ENCODE measurements at regions not wholly inside any gene's neighbourhood (a gene's known extent, or its start where the extent isn't known, plus 50 kb on each side); places are given as distances from the start of the nearest gene placed in this dataset.

DNA sequence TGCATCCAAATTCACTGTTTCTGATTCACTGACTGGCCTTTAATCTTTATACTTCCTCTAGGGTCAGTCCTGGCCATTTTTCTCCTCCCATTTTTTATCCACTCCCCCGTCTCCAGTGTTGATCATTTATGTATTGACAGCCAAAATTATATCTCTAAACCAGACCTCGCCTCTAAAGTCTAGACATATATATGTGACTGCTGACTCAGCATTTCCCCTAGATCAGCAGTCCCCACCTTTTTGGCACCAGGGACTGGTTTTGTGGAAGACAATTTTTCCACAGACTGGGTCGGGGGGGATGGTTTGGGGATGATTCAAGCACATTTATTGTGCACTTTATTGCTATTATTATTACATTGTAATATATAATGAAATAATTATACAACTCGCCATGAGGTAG is 88.3 kb upstream of the DAAM1 start:
- Histone ChIP-seq H3K27me3 (ENCODE audit: control insufficient read depth in 1 of 2, insufficient read depth in 2 of 2, low read length in 2 of 2) (no peaks in the 10 kb centered on the region), H3K27ac (ENCODE audit: low read depth, low read length) (no peak overlapping the region), H3K4me1 (ENCODE audit: control insufficient read depth in 1 of 2, insufficient read depth in 2 of 2, low read length in 2 of 2) (no peaks in the 10 kb centered on the region), H3K9me3 (ENCODE audit: control insufficient read depth in 1 of 2, low read length in 2 of 2) (no peaks in the 10 kb centered on the region), H3K9ac (ENCODE audit: low read depth in 1 of 2, low read length in 2 of 2) (no peak overlapping the region), H3K36me3 (ENCODE audit: control insufficient read depth in 1 of 2, insufficient read depth in 2 of 2, low read length in 2 of 2) (no peaks in the 10 kb centered on the region), H3K4me3 (ENCODE audit: low read depth in 1 of 2, low read length in 2 of 2) (no peak overlapping the region)

DNA sequence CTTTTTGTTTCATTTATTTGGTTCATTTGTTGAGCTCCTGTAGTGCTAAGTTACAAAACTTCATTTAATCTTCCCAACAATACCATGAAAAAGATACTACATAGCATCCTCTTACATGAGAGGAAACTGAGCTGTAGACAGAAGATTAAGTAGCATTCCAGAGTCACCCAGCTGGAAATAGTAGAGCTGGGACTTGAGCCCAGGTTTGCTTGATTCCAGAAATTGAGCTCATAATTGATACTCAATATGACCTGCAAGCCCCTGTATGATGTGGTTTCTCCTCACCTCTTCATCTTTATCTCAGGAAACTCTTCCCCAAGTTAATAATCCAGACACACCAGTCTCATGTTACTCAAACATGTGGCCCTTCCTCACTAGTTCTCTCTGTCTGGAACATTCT is 87.0 kb upstream of the DAAM1 start:
- Histone ChIP-seq H3K4me3 (ENCODE audit: low read depth in 1 of 2, low read length in 2 of 2) (no peak overlapping the region), H3K27ac (ENCODE audit: low read depth, low read length) (no peak overlapping the region)

DNA sequence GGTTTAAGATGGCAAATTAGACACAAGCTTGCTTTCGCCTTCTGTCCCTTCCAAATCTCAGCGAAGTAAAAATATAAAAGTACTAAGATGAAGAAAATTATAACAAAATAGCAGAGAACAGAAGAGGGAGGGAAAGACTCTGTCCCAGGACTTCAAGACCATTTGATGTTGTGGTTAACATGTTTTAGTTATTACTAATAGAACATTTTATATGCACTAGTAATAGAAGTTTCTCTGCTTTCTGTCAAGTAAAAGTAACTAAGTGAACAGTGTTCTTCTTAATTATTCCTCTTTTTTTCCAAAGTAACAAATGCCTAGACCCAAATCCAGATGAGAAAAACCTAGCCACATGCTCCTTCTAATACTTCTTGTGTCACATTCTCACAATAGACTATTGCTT is 85.1 kb upstream of the DAAM1 start:
- no peaks in the 10 kb centered on the region for H3K9me3 ChIP-seq (ENCODE audit: control insufficient read depth in 1 of 2, low read length in 2 of 2)
- H3K27me3 ChIP-seq (ENCODE audit: control insufficient read depth in 1 of 2, insufficient read depth in 2 of 2, low read length in 2 of 2), result no peaks in the 10 kb centered on the region
- H3K4me1 ChIP-seq (ENCODE audit: control insufficient read depth in 1 of 2, insufficient read depth in 2 of 2, low read length in 2 of 2), result no peaks in the 10 kb centered on the region
- no peaks in the 10 kb centered on the region for H3K36me3 ChIP-seq (ENCODE audit: control insufficient read depth in 1 of 2, insufficient read depth in 2 of 2, low read length in 2 of 2)
- H3K4me3 ChIP-seq (ENCODE audit: low read depth in 1 of 2, low read length in 2 of 2), result no peak overlapping the region
- H3K27ac ChIP-seq (ENCODE audit: low read depth, low read length), result no peak overlapping the region
- H3K9ac ChIP-seq (ENCODE audit: low read depth in 1 of 2, low read length in 2 of 2), result no peak overlapping the region

More for the DNA sequence above, 87.0 kb upstream of the DAAM1 start:
- Histone ChIP-seq H3K9ac (ENCODE audit: low read depth in 1 of 2, low read length in 2 of 2) (no peak overlapping the region), H3K4me1 (ENCODE audit: control insufficient read depth in 1 of 2, insufficient read depth in 2 of 2, low read length in 2 of 2) (no peaks in the 10 kb centered on the region), H3K27me3 (ENCODE audit: control insufficient read depth in 1 of 2, insufficient read depth in 2 of 2, low read length in 2 of 2) (no peaks in the 10 kb centered on the region), H3K36me3 (ENCODE audit: control insufficient read depth in 1 of 2, insufficient read depth in 2 of 2, low read length in 2 of 2) (no peaks in the 10 kb centered on the region), H3K9me3 (ENCODE audit: control insufficient read depth in 1 of 2, low read length in 2 of 2) (no peaks in the 10 kb centered on the region)

DNA sequence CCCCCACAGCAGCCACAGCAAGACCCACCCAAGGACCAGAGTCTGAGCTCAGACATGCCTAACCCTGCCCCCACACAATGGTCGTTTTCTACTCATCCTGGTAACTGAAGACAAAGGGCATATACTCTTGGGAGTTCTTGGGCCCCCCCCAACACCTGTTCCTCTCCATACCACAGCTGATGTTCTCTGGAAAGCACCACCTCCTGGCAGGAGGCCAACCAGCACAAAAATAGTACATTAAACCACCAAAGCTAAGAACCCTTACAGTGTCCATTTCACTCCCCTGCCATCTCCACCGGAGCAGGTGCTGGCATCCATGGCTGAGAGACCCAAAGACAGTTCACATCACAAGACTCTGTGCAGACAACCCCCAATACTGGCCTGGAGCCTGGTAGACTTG is 80.6 kb upstream of the DAAM1 start:
- no peak overlapping the region for H3K4me3 ChIP-seq (ENCODE audit: low read depth in 1 of 2, low read length in 2 of 2)
- H3K36me3 ChIP-seq (ENCODE audit: control insufficient read depth in 1 of 2, insufficient read depth in 2 of 2, low read length in 2 of 2), result no peaks in the 10 kb centered on the region
- H3K9ac ChIP-seq (ENCODE audit: low read depth in 1 of 2, low read length in 2 of 2), result no peak overlapping the region
- H3K9me3 ChIP-seq (ENCODE audit: control insufficient read depth in 1 of 2, low read length in 2 of 2), result no peaks in the 10 kb centered on the region
- no peak overlapping the region for H3K27ac ChIP-seq (ENCODE audit: low read depth, low read length)
- H3K4me1 ChIP-seq (ENCODE audit: control insufficient read depth in 1 of 2, insufficient read depth in 2 of 2, low read length in 2 of 2), result no peaks in the 10 kb centered on the region
- H3K27me3 ChIP-seq (ENCODE audit: control insufficient read depth in 1 of 2, insufficient read depth in 2 of 2, low read length in 2 of 2), result no peaks in the 10 kb centered on the region

DNA sequence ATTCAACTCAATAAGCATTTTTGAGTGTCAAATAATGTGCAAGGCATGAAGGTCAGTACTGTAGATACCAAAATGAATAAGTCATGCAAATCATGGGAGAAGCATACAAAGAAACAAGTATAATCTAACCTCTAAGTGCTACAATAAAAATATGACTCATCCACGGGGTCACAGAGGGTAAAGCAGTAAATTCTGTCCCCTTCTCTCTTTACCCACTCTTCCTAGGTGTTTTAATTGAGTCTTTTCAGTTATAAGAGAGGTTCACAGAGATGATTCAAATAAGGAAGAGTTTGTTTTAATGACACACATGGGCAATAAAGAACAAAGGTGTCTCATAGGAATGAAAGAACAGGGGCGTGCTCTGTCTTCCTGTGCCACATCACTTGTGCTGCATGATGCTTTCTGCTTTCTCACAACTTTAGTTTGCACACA is 71.5 kb upstream of the DAAM1 start:
- Histone ChIP-seq H3K4me3 (ENCODE audit: low read depth in 1 of 2, low read length in 2 of 2) (no peak overlapping the region), H3K36me3 (ENCODE audit: control insufficient read depth in 1 of 2, insufficient read depth in 2 of 2, low read length in 2 of 2) (no peaks in the 10 kb centered on the region), H3K9ac (ENCODE audit: low read depth in 1 of 2, low read length in 2 of 2) (no peak overlapping the region), H3K27ac (ENCODE audit: low read depth, low read length) (no peak overlapping the region), H3K4me1 (ENCODE audit: control insufficient read depth in 1 of 2, insufficient read depth in 2 of 2, low read length in 2 of 2) (no peaks in the 10 kb centered on the region), H3K27me3 (ENCODE audit: control insufficient read depth in 1 of 2, insufficient read depth in 2 of 2, low read length in 2 of 2) (no peaks in the 10 kb centered on the region), H3K9me3 (ENCODE audit: control insufficient read depth in 1 of 2, low read length in 2 of 2) (no peaks in the 10 kb centered on the region)

DNA sequence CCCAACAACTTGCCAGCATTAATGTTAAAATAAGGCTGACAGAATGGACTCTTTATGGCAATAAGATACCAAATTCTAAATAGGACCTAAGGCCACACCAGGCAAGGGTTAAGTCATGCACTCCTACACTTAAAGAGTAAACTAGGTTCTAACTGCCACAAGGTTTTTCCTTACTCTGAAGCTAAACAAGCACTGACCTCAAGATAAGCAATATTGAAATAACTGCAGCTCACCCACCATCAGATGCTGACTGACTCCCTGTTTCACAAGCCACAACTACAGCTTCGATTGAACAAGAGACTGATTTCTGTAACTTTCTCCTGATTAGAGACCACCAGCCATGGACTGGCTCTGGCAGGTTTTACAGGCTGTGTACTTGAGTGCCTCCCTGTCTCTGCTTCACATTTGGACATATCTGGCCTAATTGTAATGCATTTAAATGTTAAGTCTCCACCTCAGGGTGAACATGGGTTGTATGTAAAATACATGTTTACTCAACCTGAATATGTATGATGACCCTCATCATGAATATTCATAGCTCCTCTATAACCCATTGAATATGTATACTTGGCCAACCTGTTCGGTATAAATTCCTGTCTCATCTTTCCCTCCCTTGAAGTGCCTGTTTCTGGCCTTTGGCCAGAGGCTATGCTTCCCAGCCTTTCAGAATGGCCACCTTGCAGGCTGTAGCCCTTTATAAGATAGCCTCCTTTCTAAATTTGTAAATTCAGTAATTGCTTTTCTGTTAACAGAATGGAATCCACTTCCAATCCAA is 70.5 kb upstream of the DAAM1 start:
- Histone ChIP-seq H3K27ac (ENCODE audit: low read depth, low read length) (no peak overlapping the region), H3K4me3 (ENCODE audit: low read depth in 1 of 2, low read length in 2 of 2) (no peak overlapping the region), H3K4me1 (ENCODE audit: control insufficient read depth in 1 of 2, insufficient read depth in 2 of 2, low read length in 2 of 2) (no peaks in the 10 kb centered on the region), H3K36me3 (ENCODE audit: control insufficient read depth in 1 of 2, insufficient read depth in 2 of 2, low read length in 2 of 2) (no peaks in the 10 kb centered on the region), H3K9ac (ENCODE audit: low read depth in 1 of 2, low read length in 2 of 2) (no peak overlapping the region), H3K27me3 (ENCODE audit: control insufficient read depth in 1 of 2, insufficient read depth in 2 of 2, low read length in 2 of 2) (no peaks in the 10 kb centered on the region), H3K9me3 (ENCODE audit: control insufficient read depth in 1 of 2, low read length in 2 of 2) (no peaks in the 10 kb centered on the region)

DNA sequence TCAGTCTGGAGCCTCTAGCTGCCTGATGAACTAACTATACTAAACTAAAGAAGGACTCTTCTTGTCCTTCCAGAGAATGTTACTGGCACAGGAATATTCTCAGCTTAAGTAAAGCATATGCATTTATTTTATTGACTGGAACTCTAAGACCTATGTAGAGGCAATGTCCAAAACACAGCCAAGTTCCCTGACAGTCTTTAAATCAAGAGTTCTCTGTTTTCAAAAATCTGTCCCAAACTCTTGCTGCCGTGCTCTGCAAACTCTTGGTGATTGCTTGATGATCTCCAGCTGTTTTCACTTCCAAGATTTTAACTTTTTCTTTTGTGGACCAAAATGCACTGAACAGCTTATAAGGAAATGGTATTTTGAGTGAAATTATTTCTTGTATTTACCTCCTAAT is 67.5 kb upstream of the DAAM1 start:
- Histone ChIP-seq H3K27me3 (ENCODE audit: control insufficient read depth in 1 of 2, insufficient read depth in 2 of 2, low read length in 2 of 2) (no peaks in the 10 kb centered on the region), H3K9ac (ENCODE audit: low read depth in 1 of 2, low read length in 2 of 2) (no peak overlapping the region), H3K4me1 (ENCODE audit: control insufficient read depth in 1 of 2, insufficient read depth in 2 of 2, low read length in 2 of 2) (no peaks in the 10 kb centered on the region), H3K27ac (ENCODE audit: low read depth, low read length) (no peak overlapping the region), H3K4me3 (ENCODE audit: low read depth in 1 of 2, low read length in 2 of 2) (no peak overlapping the region), H3K36me3 (ENCODE audit: control insufficient read depth in 1 of 2, insufficient read depth in 2 of 2, low read length in 2 of 2) (no peaks in the 10 kb centered on the region), H3K9me3 (ENCODE audit: control insufficient read depth in 1 of 2, low read length in 2 of 2) (no peaks in the 10 kb centered on the region)

DNA sequence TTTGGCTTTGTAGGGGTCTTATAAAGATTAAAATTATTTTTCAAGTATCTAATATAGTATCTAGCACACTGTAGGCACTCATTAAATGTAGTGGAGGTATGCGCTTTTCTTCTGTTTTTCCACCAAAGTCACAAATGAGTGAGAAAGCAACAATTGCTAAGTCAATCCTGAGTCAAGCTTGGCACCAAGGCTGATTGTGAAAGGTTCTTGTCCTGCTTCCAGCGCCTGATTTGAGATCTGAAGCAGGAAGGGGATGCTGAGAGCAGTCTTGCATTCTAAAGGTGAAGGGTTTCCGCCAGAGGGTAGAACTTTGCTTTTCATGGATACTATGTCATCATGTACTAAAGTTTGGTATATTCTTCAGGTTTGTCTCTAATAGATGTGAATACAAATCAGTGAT is 64.9 kb upstream of the DAAM1 start:
- Histone ChIP-seq H3K9ac (ENCODE audit: low read depth in 1 of 2, low read length in 2 of 2) (no peak overlapping the region), H3K4me3 (ENCODE audit: low read depth in 1 of 2, low read length in 2 of 2) (no peak overlapping the region), H3K36me3 (ENCODE audit: control insufficient read depth in 1 of 2, insufficient read depth in 2 of 2, low read length in 2 of 2) (no peaks in the 10 kb centered on the region), H3K4me1 (ENCODE audit: control insufficient read depth in 1 of 2, insufficient read depth in 2 of 2, low read length in 2 of 2) (no peaks in the 10 kb centered on the region), H3K9me3 (ENCODE audit: control insufficient read depth in 1 of 2, low read length in 2 of 2) (no peaks in the 10 kb centered on the region), H3K27me3 (ENCODE audit: control insufficient read depth in 1 of 2, insufficient read depth in 2 of 2, low read length in 2 of 2) (no peaks in the 10 kb centered on the region), H3K27ac (ENCODE audit: low read depth, low read length) (no peak overlapping the region)

DNA sequence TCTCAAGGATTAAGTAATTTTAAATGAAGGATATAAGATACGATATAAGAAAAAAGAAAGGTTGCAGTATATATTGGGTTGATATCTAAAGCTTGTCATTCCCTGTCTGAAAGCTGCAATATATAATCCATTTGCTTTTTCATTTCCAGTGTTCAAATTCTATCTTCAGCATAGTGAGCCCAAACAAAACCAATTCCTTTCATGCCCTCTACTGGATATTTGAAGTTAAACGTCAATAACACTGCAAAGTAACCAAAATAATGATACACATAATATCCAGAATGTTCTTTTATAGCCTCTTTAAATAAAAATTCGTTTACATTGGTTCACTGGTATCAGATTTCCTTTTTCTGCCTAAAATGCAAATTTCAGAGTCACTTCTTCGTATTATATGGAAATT is 64.5 kb upstream of the DAAM1 start:
- Histone ChIP-seq H3K36me3 (ENCODE audit: control insufficient read depth in 1 of 2, insufficient read depth in 2 of 2, low read length in 2 of 2) (no peaks in the 10 kb centered on the region), H3K9me3 (ENCODE audit: control insufficient read depth in 1 of 2, low read length in 2 of 2) (no peaks in the 10 kb centered on the region), H3K4me3 (ENCODE audit: low read depth in 1 of 2, low read length in 2 of 2) (no peak overlapping the region), H3K27me3 (ENCODE audit: control insufficient read depth in 1 of 2, insufficient read depth in 2 of 2, low read length in 2 of 2) (no peaks in the 10 kb centered on the region), H3K4me1 (ENCODE audit: control insufficient read depth in 1 of 2, insufficient read depth in 2 of 2, low read length in 2 of 2) (no peaks in the 10 kb centered on the region), H3K9ac (ENCODE audit: low read depth in 1 of 2, low read length in 2 of 2) (no peak overlapping the region), H3K27ac (ENCODE audit: low read depth, low read length) (no peak overlapping the region)

DNA sequence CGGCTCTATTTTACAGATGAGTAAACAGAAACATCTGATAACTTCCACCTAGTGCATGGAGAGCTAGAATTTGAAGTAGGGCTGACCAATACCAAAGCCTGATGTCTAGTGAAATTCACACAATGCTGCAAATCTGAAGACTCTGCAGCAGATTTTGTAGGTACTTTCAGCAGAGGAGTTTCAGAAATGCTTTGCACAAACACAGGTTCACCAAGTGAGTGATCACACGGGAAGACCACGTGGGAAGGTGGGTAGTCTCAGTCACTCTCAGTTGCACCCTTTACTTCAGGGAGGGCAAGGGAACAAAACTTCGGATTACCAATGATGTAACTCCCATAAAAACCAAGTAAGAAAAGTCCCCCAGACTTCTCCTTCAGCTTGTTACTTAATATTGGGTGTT is 63.3 kb upstream of the DAAM1 start:
- Histone ChIP-seq H3K9me3 (ENCODE audit: control insufficient read depth in 1 of 2, low read length in 2 of 2) (no peaks in the 10 kb centered on the region), H3K36me3 (ENCODE audit: control insufficient read depth in 1 of 2, insufficient read depth in 2 of 2, low read length in 2 of 2) (no peaks in the 10 kb centered on the region), H3K4me1 (ENCODE audit: control insufficient read depth in 1 of 2, insufficient read depth in 2 of 2, low read length in 2 of 2) (no peaks in the 10 kb centered on the region), H3K9ac (ENCODE audit: low read depth in 1 of 2, low read length in 2 of 2) (no peak overlapping the region), H3K4me3 (ENCODE audit: low read depth in 1 of 2, low read length in 2 of 2) (no peak overlapping the region), H3K27me3 (ENCODE audit: control insufficient read depth in 1 of 2, insufficient read depth in 2 of 2, low read length in 2 of 2) (no peaks in the 10 kb centered on the region), H3K27ac (ENCODE audit: low read depth, low read length) (no peak overlapping the region)

Data from duodenal mucosa (tissue), 2 donors.